H1 (cell line): ENCODE measurements at regions not wholly inside any gene's neighbourhood (a gene's known extent, or its start where the extent isn't known, plus 50 kb on each side); places are given as distances from the start of the nearest gene placed in this dataset.

Experiments used
- CTCF ChIA-PET: fragments of 300-600 bp; sonication (Branson Sonifier 250); formaldehyde crosslinking; loops from one replicate; lab custom pipeline; 2021; ENCODE audit not compliant: partially characterized antibody; lab: Charles Lee
- POLR2A ChIA-PET: fragments of 300-600 bp; sonication (Branson Sonifier 250); formaldehyde crosslinking; loops from one replicate; lab custom pipeline; 2021; ENCODE audit warnings: inconsistent platforms; ENCODE audit not compliant: partially characterized antibody; lab: Charles Lee
- DNase-seq, 2 experiments: peaks; one replicate each; pipeline versions ENCODE4 v3.0.0 to v3.0.0-alpha.2; 2010 to 2022; ENCODE audit warnings: low spot score in 2 of 2, low read depth in 1 of 2, mixed read lengths in 1 of 2
- FAIRE-seq: peaks from 2 replicates; lab custom pipeline; 2011; peaks lifted over from hg19 to GRCh38; lab: Jason Lieb, UNC
- H2AFZ ChIP-seq: 2 replicates; pipeline ENCODE4 v1.8.1; 2012; ENCODE audit warnings: low read length, inconsistent platforms
- H2AK5ac ChIP-seq: 2 replicates; pipeline ENCODE4 v1.6.1; 2013; ENCODE audit warnings: low read depth, low read length
- H2BK120ac ChIP-seq: replicated peaks from 2 replicates; pipeline ENCODE3; 2013; ENCODE audit warnings: low read depth, low read length, inconsistent platforms
- H2BK12ac ChIP-seq: 2 replicates; pipeline ENCODE4 v1.6.1; 2013; ENCODE audit warnings: low read depth, low read length
- H2BK15ac ChIP-seq: 2 replicates; pipeline ENCODE4 v1.6.1; 2013; ENCODE audit warnings: low read length
- H2BK20ac ChIP-seq: 2 replicates; pipeline ENCODE4 v1.6.1; 2013; ENCODE audit warnings: low read length
- H2BK5ac ChIP-seq: 2 replicates; pipeline ENCODE4 v1.6.1; 2013; ENCODE audit warnings: low read depth, low read length
- H3K14ac ChIP-seq: 2 replicates; pipeline ENCODE4 v1.6.1; 2013; ENCODE audit warnings: inconsistent platforms; ENCODE audit not compliant: insufficient read length
- H3K18ac ChIP-seq: 2 replicates; pipeline ENCODE4 v1.6.1; 2013; ENCODE audit warnings: low read length; ENCODE audit errors: extremely low read depth
- H3K23ac ChIP-seq: 2 replicates; pipeline ENCODE4 v1.6.1; 2013; ENCODE audit warnings: inconsistent platforms; ENCODE audit not compliant: insufficient read length
- H3K23me2 ChIP-seq: 2 replicates; pipeline ENCODE4 v1.6.1; 2013; ENCODE audit warnings: low read depth, low read length
- H3K27ac ChIP-seq: 2 replicates; pipeline ENCODE4 v1.6.1; 2011; ENCODE audit warnings: low read depth, low read length, inconsistent platforms
- H3K27me3 ChIP-seq, 4 experiments: replicated peaks in 1 of 4; 1 replicate in 1 of 4; 2 replicates in 3 of 4; pipeline versions ENCODE4 v1.6.1 to v1.8.1; 2011 to 2013; ENCODE audit warnings: low read length in 3 of 4, mild to moderate bottlenecking in 3 of 4, inconsistent platforms in 2 of 4, mixed read lengths in 2 of 4, moderate library complexity in 1 of 4; ENCODE audit not compliant: control insufficient read depth in 3 of 4, insufficient read depth in 3 of 4; ENCODE audit errors: extremely low read depth in 1 of 4
- H3K36me3 ChIP-seq, 4 experiments: 2 replicates each; pipeline versions ENCODE4 v1.6.1 to v1.8.1; 2011 to 2013; ENCODE audit warnings: mild to moderate bottlenecking in 4 of 4, low read length in 3 of 4, moderate library complexity in 2 of 4, control low read depth in 1 of 4, inconsistent platforms in 1 of 4; ENCODE audit not compliant: insufficient read depth in 4 of 4, control insufficient read depth in 2 of 4
- H3K4ac ChIP-seq: replicated peaks from 2 replicates; pipeline ENCODE3; 2013; ENCODE audit warnings: low read length, low read depth, mixed read lengths, inconsistent platforms; ENCODE audit not compliant: insufficient read length
- H3K4me1 ChIP-seq, 4 experiments: replicated peaks in 1 of 4; 1 replicate in 1 of 4; 2 replicates in 3 of 4; pipeline versions ENCODE4 v1.6.1 to v1.8.1; 2011 to 2013; ENCODE audit warnings: low read length in 3 of 4, inconsistent platforms in 2 of 4, mixed read lengths in 1 of 4; ENCODE audit not compliant: insufficient read depth in 4 of 4, control insufficient read depth in 3 of 4
- H3K4me2 ChIP-seq, 2 experiments: 2 replicates each; pipeline versions ENCODE4 v1.6.1 to v1.8.1; 2011 to 2013; ENCODE audit warnings: low read depth in 2 of 2, low read length in 2 of 2, control low read depth in 1 of 2, inconsistent platforms in 1 of 2, mild to moderate bottlenecking in 1 of 2; ENCODE audit not compliant: insufficient read depth in 1 of 2
- H3K4me3 ChIP-seq, 4 experiments: fragments of 200-600, 300-600 bp in 1 of 4; sonication (generic), shearing (Covaris generic), sonication (Bioruptor Twin) in 1 of 4; 2 replicates each; pipeline versions ENCODE4 v1.5.1 to v1.8.1; 2011 to 2016; ENCODE audit warnings: low read length in 4 of 4, low read depth in 3 of 4, control low read depth in 2 of 4, inconsistent platforms in 2 of 4, mild to moderate bottlenecking in 2 of 4, mixed read lengths in 1 of 4, moderate library complexity in 1 of 4; ENCODE audit not compliant: insufficient read depth in 2 of 4; ENCODE audit errors: extremely low read depth in 1 of 4
- H3K56ac ChIP-seq: replicated peaks from 2 replicates; pipeline ENCODE3; 2013; ENCODE audit warnings: low read depth, mild to moderate bottlenecking, mixed read lengths, low read length, inconsistent platforms; ENCODE audit not compliant: insufficient read length
- H3K79me1 ChIP-seq: 2 replicates; pipeline ENCODE4 v1.6.1; 2013; ENCODE audit warnings: low read depth, low read length, control low read depth
- H3K79me2 ChIP-seq, 2 experiments: 2 replicates each; pipeline versions ENCODE4 v1.6.1 to v1.8.1; 2012 to 2013; ENCODE audit warnings: low read length in 2 of 2, mild to moderate bottlenecking in 2 of 2, inconsistent platforms in 1 of 2; ENCODE audit not compliant: insufficient read depth in 2 of 2, control insufficient read depth in 1 of 2
- H3K9ac ChIP-seq, 4 experiments: replicated peaks in 1 of 4; 1 replicate in 1 of 4; 2 replicates in 3 of 4; pipeline versions ENCODE4 v1.6.1 to v1.8.1; 2011 to 2013; ENCODE audit warnings: low read depth in 3 of 4, low read length in 3 of 4, control low read depth in 2 of 4, mild to moderate bottlenecking in 2 of 4, moderate library complexity in 2 of 4, inconsistent platforms in 1 of 4; ENCODE audit errors: extremely low read depth in 1 of 4
- H3K9me3 ChIP-seq, 2 experiments: 2 replicates each; pipeline versions ENCODE4 v1.6.1 to v1.8.1; 2012 to 2013; ENCODE audit warnings: mild to moderate bottlenecking in 2 of 2, moderate library complexity in 2 of 2, control low read depth in 1 of 2, inconsistent platforms in 1 of 2, low read depth in 1 of 2, low read length in 1 of 2, mixed read lengths in 1 of 2; ENCODE audit not compliant: insufficient read depth in 2 of 2
- H4K20me1 ChIP-seq, 2 experiments: replicated peaks in 1 of 2; 2 replicates each; pipeline versions ENCODE3 to v1.8.1; 2011 to 2013; ENCODE audit warnings: inconsistent platforms in 2 of 2, low read length in 2 of 2, mild to moderate bottlenecking in 1 of 2; ENCODE audit not compliant: insufficient read depth in 2 of 2, control insufficient read depth in 1 of 2
- H4K5ac ChIP-seq: 2 replicates; pipeline ENCODE4 v1.6.1; 2013; ENCODE audit warnings: low read length, low read depth, mixed read lengths, inconsistent platforms; ENCODE audit not compliant: insufficient read length
- H4K8ac ChIP-seq: 2 replicates; pipeline ENCODE4 v1.8.0; 2013; ENCODE audit warnings: mild to moderate bottlenecking, moderate library complexity, low read length, inconsistent platforms; ENCODE audit not compliant: insufficient read depth; ENCODE audit errors: extremely low read depth
- H4K91ac ChIP-seq: replicated peaks from 2 replicates; pipeline ENCODE3; 2013; ENCODE audit warnings: low read length, mixed read lengths, inconsistent platforms; ENCODE audit not compliant: insufficient read length
- CTBP2 ChIP-seq: IDR thresholded peaks from 2 replicates; pipeline ENCODE4 v1.7.0; 2011; ENCODE audit warnings: borderline replicate concordance, mild to moderate bottlenecking, moderate library complexity, mixed read lengths, low read length; ENCODE audit not compliant: insufficient read depth, insufficient read length
- CTCF ChIP-seq, 3 experiments: IDR thresholded peaks; 1 replicate in 2 of 3; 2 replicates in 1 of 3; pipeline versions ENCODE4 v1.5.1 to v1.6.1; 2011; ENCODE audit warnings: low read length in 3 of 3, mild to moderate bottlenecking in 3 of 3, inconsistent platforms in 2 of 3, low read depth in 1 of 3, moderate library complexity in 1 of 3; ENCODE audit not compliant: insufficient read depth in 1 of 3; ENCODE audit errors: control extremely low read depth in 1 of 3
- JUN ChIP-seq: IDR thresholded peaks from 2 replicates; pipeline ENCODE4 v1.6.1; 2011; ENCODE audit warnings: low read depth, mild to moderate bottlenecking, improper control_type of control experiment, low read length
- MAFK ChIP-seq: IDR thresholded peaks from 2 replicates; pipeline ENCODE4 v1.6.1; 2012; ENCODE audit warnings: low read depth, mild to moderate bottlenecking, improper control_type of control experiment, low read length
- RBBP5 ChIP-seq: IDR thresholded peaks from 2 replicates; pipeline ENCODE4 v1.7.1; 2012; ENCODE audit warnings: low read depth, mild to moderate bottlenecking, inconsistent platforms, low read length, moderate library complexity, borderline replicate concordance
- RXRA ChIP-seq: IDR thresholded peaks from 2 replicates; pipeline ENCODE4 v1.6.1; 2011; ENCODE audit warnings: low read depth, mild to moderate bottlenecking, low read length, moderate library complexity; ENCODE audit not compliant: insufficient read depth
- SIRT6 ChIP-seq: IDR thresholded peaks from one replicate; pipeline ENCODE4 v1.7.1; 2012; ENCODE audit warnings: low read length, inconsistent platforms
- SIX5 ChIP-seq: IDR thresholded peaks from 2 replicates; pipeline ENCODE4 v1.6.1; 2011; ENCODE audit warnings: mild to moderate bottlenecking, low read depth, low read length
- TAF7 ChIP-seq: optimal IDR thresholded peaks from 2 replicates; pipeline ENCODE3; 2011; ENCODE audit warnings: low read depth, mild to moderate bottlenecking, inconsistent platforms, low read length, moderate library complexity, borderline replicate concordance
- YY1 ChIP-seq: IDR thresholded peaks from 2 replicates; pipeline ENCODE4 v1.6.1; 2011; ENCODE audit warnings: low read depth, mild to moderate bottlenecking, low read length
- whole genome bisulfite sequencing, 2 experiments: shearing (Covaris generic) in 1 of 2; methylation state at CpG; one replicate each; pipeline versions ENCODE4 v1.1.6 to v1.1.7; 2013 to 2015; ENCODE audit warnings: low lambda C conversion rate in 2 of 2, mixed read lengths in 2 of 2, inconsistent platforms in 1 of 2, low coverage in 1 of 2, missing lambda C conversion rate in 1 of 2; ENCODE audit not compliant: insufficient replicate concordance in 2 of 2, insufficient coverage in 1 of 2, insufficient read length in 1 of 2; ENCODE audit errors: extremely low coverage in 1 of 2, missing lambda C conversion rate in 1 of 2; 5-methylcytosine and 5-hydroxymethylcytosine counted together

GRCh38 chr7:82678716-82679115 lies 235.1 kb upstream of the CACNA2D1 start:
- CTCF ChIA-PET = interaction anchor here (0.5 to 2.8 kb wide), 6 partner anchors 8 to 1195 kb away, joined by 3 to 13 read pairs (median 3); no protein-coding TSS in a partner anchor
- 85% methylated on average over 2 of the region's 2 CpGs; no CpG with 5 or more reads in 1 of the 2 experiments for WGBS, 2 experiments
- no peak overlapping the region for H3K23ac ChIP-seq

More at GRCh38 chr7:82678716-82679115, 235.1 kb upstream of the CACNA2D1 start:
- POLR2A ChIA-PET = no interaction called here
- Histone ChIP-seq H3K4me2 (no peak overlapping the region), H3K4ac (no peak overlapping the region), H4K5ac (no peak overlapping the region), H3K23me2 (no peaks in the 10 kb centered on the region), H3K27me3 (no peaks in the 10 kb centered on the region), H3K79me2 (no peaks in the 10 kb centered on the region), H4K91ac (no peak overlapping the region), H3K9ac (no peak overlapping the region), H2BK120ac (no peak overlapping the region), H2AK5ac (no peak overlapping the region), H3K4me1 (peaks cover 0 to 4% (median 0%) of the 10 kb centered on the region in 4 experiments; a peak in 1 of 7 replicates), H3K36me3 (no peaks in the 10 kb centered on the region), H2BK5ac (no peak overlapping the region), H2BK20ac (no peak overlapping the region), H3K14ac (no peak overlapping the region), H2BK15ac (no peak overlapping the region), H3K9me3 (no peaks in the 10 kb centered on the region), H3K4me3 (no peak overlapping the region), H3K79me1 (no peaks in the 10 kb centered on the region)
- DNase-seq (no peak), FAIRE-seq (no peak)
- TF ChIP-seq SIRT6 (no peak), SIX5 (no peak), CTBP2 (no peak), MAFK (no peak), YY1 (no peak), RBBP5 (no peak), TAF7 (no peak), RXRA (no peak), JUN (no peak), CTCF (IDR thresholded peaks at IDR 0.05; ENCODE audit: control extremely low read depth in 1 of 3, insufficient read depth in 1 of 3, low read depth in 1 of 3, low read length in 3 of 3) (no peak)
- TF ChIP-seq, all 59 proteins: peak for 0
- no peaks in the 10 kb centered on the region for H4K20me1 ChIP-seq
- no peak overlapping the region for H4K8ac ChIP-seq
- H2AFZ ChIP-seq = no peak overlapping the region
- no peak overlapping the region for H3K56ac ChIP-seq
- H2BK12ac ChIP-seq = no peak overlapping the region
- H3K18ac ChIP-seq = no peak overlapping the region
- H3K27ac ChIP-seq = no peak overlapping the region
